ENCODE measurements at regions not wholly inside any gene's neighbourhood (a gene's known extent, or its start where the extent isn't known, plus 50 kb on each side); places are given as distances from the start of the nearest gene placed in this dataset.

- no peak overlapping the region for H3K27ac ChIP-seq
- intact Hi-C loops (cut with DNase I), result no loop called here
- no peaks in the 10 kb centered on the region for H3K27me3 ChIP-seq (replicated peaks; ENCODE audit: insufficient read depth)
- WGBS, result 70% methylated on average over 4 of the region's 4 CpGs
- H3K36me3 ChIP-seq, result no peaks in the 10 kb centered on the region
- no peaks in the 10 kb centered on the region for H3K9me3 ChIP-seq
- no peaks in the 10 kb centered on the region for H3K4me1 ChIP-seq (replicated peaks)
- TF ChIP-seq POLR2A (IDR thresholded peaks at IDR 0.05) (no peak), POLR2AphosphoS5 (IDR thresholded peaks at IDR 0.05) (no peak), CTCF (IDR thresholded peaks at IDR 0.05) (no peak)
- no peak overlapping the region for H3K4me3 ChIP-seq
- no peak for DNase-seq (ENCODE audit: low spot score)
These were observed 97.6 kb downstream of the MRPL14 start for GRCh38 chr6:44029444-44030185.

- 39% methylated on average over 3 of the region's 3 CpGs for WGBS
- Histone ChIP-seq H3K4me1 (replicated peaks) (no peaks in the 10 kb centered on the region), H3K4me3 (no peak overlapping the region), H3K36me3 (no peaks in the 10 kb centered on the region), H3K27me3 (replicated peaks; ENCODE audit: insufficient read depth) (no peaks in the 10 kb centered on the region), H3K9me3 (no peaks in the 10 kb centered on the region), H3K27ac (no peak overlapping the region)
- no peak for TF ChIP-seq POLR2A (IDR thresholded peaks at IDR 0.05)
- no peak for TF ChIP-seq POLR2AphosphoS5 (IDR thresholded peaks at IDR 0.05)
- no peak for TF ChIP-seq CTCF (IDR thresholded peaks at IDR 0.05)
- DNase-seq (ENCODE audit: low spot score), result no peak
- intact Hi-C loops (cut with DNase I), result no loop called here
These were observed 98.4 kb downstream of the MRPL14 start for GRCh38 chr6:44028789-44029310.

DNA sequence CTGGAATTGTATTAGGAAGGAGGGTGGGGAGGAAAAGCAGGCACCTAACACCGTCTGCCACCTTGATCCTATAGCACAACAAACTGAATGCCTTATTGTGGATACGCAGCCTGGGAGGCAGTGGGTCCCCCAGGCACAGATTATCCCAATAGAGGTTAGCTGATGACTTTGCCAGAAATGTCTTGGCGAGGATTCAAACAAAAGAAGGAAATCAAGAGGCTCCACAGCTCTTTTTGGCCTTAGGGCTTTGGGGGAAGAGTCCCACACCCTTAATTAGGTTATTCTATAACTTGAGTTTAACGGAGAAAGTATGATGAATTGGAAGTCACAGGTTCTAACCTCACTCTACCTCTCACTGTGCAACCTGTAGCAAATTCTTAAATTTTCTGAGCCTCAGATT, 102.0 kb downstream of the MRPL14 start:
- Histone ChIP-seq H3K4me3 (no peak overlapping the region), H3K27me3 (replicated peaks; ENCODE audit: insufficient read depth) (no peaks in the 10 kb centered on the region), H3K27ac (no peak overlapping the region), H3K9me3 (no peaks in the 10 kb centered on the region), H3K4me1 (replicated peaks) (no peaks in the 10 kb centered on the region), H3K36me3 (no peaks in the 10 kb centered on the region)
- intact Hi-C loops (cut with DNase I), result no loop called here
- DNase-seq (ENCODE audit: low spot score), result no peak
- 58% methylated on average over 4 of the region's 4 CpGs for WGBS
- TF ChIP-seq CTCF (IDR thresholded peaks at IDR 0.05), result no peak
- no peak for TF ChIP-seq POLR2AphosphoS5 (IDR thresholded peaks at IDR 0.05)

DNA sequence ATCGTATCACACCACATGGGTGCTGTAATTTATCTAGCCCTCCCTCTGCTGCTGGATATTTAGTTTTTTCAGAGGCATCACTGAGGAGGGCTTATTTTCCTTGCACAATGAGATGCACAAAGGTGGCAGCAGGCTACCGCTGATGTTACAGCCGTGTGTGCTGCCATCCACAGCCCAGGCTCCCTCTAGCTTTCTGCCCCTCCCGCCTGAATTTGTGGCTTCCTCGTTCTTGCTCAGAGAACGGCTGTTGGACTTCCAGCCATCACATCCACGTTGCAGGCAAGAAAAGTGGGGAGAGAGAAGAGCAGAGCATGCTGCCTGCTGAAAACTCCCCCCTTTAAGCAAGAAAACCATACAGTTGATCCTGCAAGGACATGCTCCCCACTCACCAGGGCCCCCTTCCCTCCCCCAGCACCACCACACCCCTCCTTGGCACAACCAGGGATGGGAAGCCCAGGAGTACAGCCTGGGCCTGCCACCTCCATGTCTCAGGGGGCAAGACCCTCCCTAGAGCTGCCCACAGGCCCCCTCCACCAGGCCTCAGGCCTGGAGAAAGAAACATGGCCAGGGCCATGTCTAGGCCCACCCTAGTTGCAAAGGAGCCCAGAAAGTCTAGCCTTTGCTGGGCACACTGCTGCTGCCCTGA, 102.6 kb downstream of the MRPL14 start:
- no peaks in the 10 kb centered on the region for H3K27me3 ChIP-seq (replicated peaks; ENCODE audit: insufficient read depth)
- H3K4me1 ChIP-seq (replicated peaks), result no peaks in the 10 kb centered on the region
- no peaks in the 10 kb centered on the region for H3K9me3 ChIP-seq
- intact Hi-C loops (cut with DNase I), result no loop called here
- H3K36me3 ChIP-seq, result no peaks in the 10 kb centered on the region
- no peak overlapping the region for H3K27ac ChIP-seq
- no peak overlapping the region for H3K4me3 ChIP-seq
- WGBS, result 39% methylated on average over 7 of the region's 7 CpGs
- TF ChIP-seq CTCF (IDR thresholded peaks at IDR 0.05) (no peak), POLR2AphosphoS5 (IDR thresholded peaks at IDR 0.05) (no peak), POLR2A (IDR thresholded peaks at IDR 0.05) (no peak)
- no peak for DNase-seq (ENCODE audit: low spot score)

Measured in prostate gland (tissue), 2 donors.